Liver (tissue), 8 donors: ENCODE measurements at regions not wholly inside any gene's neighbourhood (a gene's known extent, or its start where the extent isn't known, plus 50 kb on each side); places are given as distances from the start of the nearest gene placed in this dataset.

Source experiments
- DNase-seq: peaks from one replicate; pipeline ENCODE4 v3.0.0-alpha.2; 2017; ENCODE audit warnings: low spot score
- H3K27ac ChIP-seq, 2 donors: one replicate each; pipeline ENCODE4 v1.7.0; 2013; ENCODE audit warnings: inconsistent platforms in 2 of 2, low read length in 2 of 2, control low read depth in 1 of 2, low read depth in 1 of 2, mild to moderate bottlenecking in 1 of 2
- H3K27me3 ChIP-seq, 4 donors: one replicate each; pipeline versions ENCODE4 v1.6.1 to v1.7.0; 2013; ENCODE audit warnings: low read length in 3 of 4, inconsistent platforms in 1 of 4, mild to moderate bottlenecking in 1 of 4, moderate library complexity in 1 of 4; ENCODE audit not compliant: control insufficient read depth in 4 of 4, insufficient read depth in 4 of 4
- H3K36me3 ChIP-seq, 4 donors: one replicate each; pipeline versions ENCODE4 v1.6.1 to v1.7.0; 2013; ENCODE audit warnings: low read length in 3 of 4, mild to moderate bottlenecking in 3 of 4, low read depth in 1 of 4, moderate library complexity in 1 of 4; ENCODE audit not compliant: control insufficient read depth in 4 of 4, insufficient read depth in 3 of 4
- H3K4me1 ChIP-seq, 4 donors: one replicate each; pipeline versions ENCODE4 v1.6.1 to v1.7.0; 2013; ENCODE audit warnings: low read length in 3 of 4, mild to moderate bottlenecking in 3 of 4, moderate library complexity in 1 of 4; ENCODE audit not compliant: control insufficient read depth in 4 of 4, insufficient read depth in 4 of 4
- H3K4me3 ChIP-seq, 3 donors: one replicate each; pipeline versions ENCODE4 v1.6.1 to v1.7.0; 2013; ENCODE audit warnings: low read length in 3 of 3, control low read depth in 1 of 3, low read depth in 1 of 3, mild to moderate bottlenecking in 1 of 3
- H3K9ac ChIP-seq, 2 donors: one replicate each; pipeline ENCODE4 v1.7.0; 2013; ENCODE audit warnings: low read length in 2 of 2, mild to moderate bottlenecking in 2 of 2, moderate library complexity in 2 of 2, control low read depth in 1 of 2, low read depth in 1 of 2
- H3K9me3 ChIP-seq, 4 donors: one replicate each; pipeline versions ENCODE4 v1.6.1 to v1.7.0; 2013; ENCODE audit warnings: low read length in 3 of 4; ENCODE audit not compliant: control insufficient read depth in 4 of 4
- EGR1 ChIP-seq, 2 donors: IDR thresholded peaks; 2 replicates each; pipeline ENCODE4 v1.6.1; 2016 to 2018; ENCODE audit warnings: antibody characterized with exemption in 2 of 2, low read depth in 2 of 2
- FOXA1 ChIP-seq: IDR thresholded peaks from 2 replicates; pipeline ENCODE4 v1.6.1; 2016; ENCODE audit warnings: antibody characterized with exemption
- FOXA2 ChIP-seq: IDR thresholded peaks from 2 replicates; pipeline ENCODE4 v1.6.1; 2016; ENCODE audit warnings: antibody characterized with exemption
- GABPA ChIP-seq, 2 donors: IDR thresholded peaks in 1 of 2; conservative IDR thresholded peaks in 1 of 2; 2 replicates each; pipeline ENCODE4 v1.6.1; 2016; ENCODE audit warnings: antibody characterized with exemption in 2 of 2, mild to moderate bottlenecking in 1 of 2, moderate library complexity in 1 of 2
- HNF4A ChIP-seq, 2 donors: conservative IDR thresholded peaks; 2 replicates each; pipeline ENCODE4 v1.6.1; 2016; ENCODE audit warnings: antibody characterized with exemption in 2 of 2, mild to moderate bottlenecking in 2 of 2
- HNF4G ChIP-seq: IDR thresholded peaks from 2 replicates; pipeline ENCODE4 v1.6.1; 2016; ENCODE audit warnings: antibody characterized with exemption
- JUND ChIP-seq, 2 donors: IDR thresholded peaks; 2 replicates each; pipeline ENCODE4 v1.6.1; 2016; ENCODE audit warnings: antibody characterized with exemption in 2 of 2
- NR2F2 ChIP-seq: IDR thresholded peaks from 2 replicates; pipeline ENCODE4 v1.6.1; 2016; ENCODE audit warnings: antibody characterized with exemption
- RAD21 ChIP-seq, 2 donors: IDR thresholded peaks; 2 replicates each; pipeline ENCODE4 v1.6.1; 2016; ENCODE audit warnings: antibody characterized with exemption in 2 of 2, mild to moderate bottlenecking in 2 of 2
- RXRA ChIP-seq, 2 donors: IDR thresholded peaks; 2 replicates each; pipeline ENCODE4 v1.6.1; 2017 to 2018; ENCODE audit warnings: antibody characterized with exemption in 2 of 2, mild to moderate bottlenecking in 1 of 2
- SP1 ChIP-seq: IDR thresholded peaks from 2 replicates; pipeline ENCODE4 v1.6.1; 2018; ENCODE audit warnings: antibody characterized with exemption, mild to moderate bottlenecking
- TAF1 ChIP-seq: conservative IDR thresholded peaks from 2 replicates; pipeline ENCODE4 v1.6.1; 2016; ENCODE audit warnings: antibody characterized with exemption, mild to moderate bottlenecking
- YY1 ChIP-seq: IDR thresholded peaks from 2 replicates; pipeline ENCODE4 v1.6.1; 2016; ENCODE audit warnings: antibody characterized with exemption, mild to moderate bottlenecking
- WGBS: extraction: QIAGEN DNeasy Blood & Tissue Kit; methylation state at CpG from one replicate; pipeline ENCODE4 v1.1.7; 2013; 5-methylcytosine and 5-hydroxymethylcytosine counted together
- TF ChIP-seq, protein P1 (sequence below): IDR thresholded peaks from 2 replicates; pipeline ENCODE4 v1.6.1; 2016; ENCODE audit warnings: antibody characterized with exemption
- TF ChIP-seq, protein P2 (sequence below): IDR thresholded peaks from 2 replicates; pipeline ENCODE4 v1.6.1; 2016; ENCODE audit warnings: antibody characterized with exemption, mild to moderate bottlenecking
- TF ChIP-seq, protein P3 (sequence below): IDR thresholded peaks from 2 replicates; pipeline ENCODE4 v1.6.1; 2016; ENCODE audit warnings: antibody characterized with exemption
- TF ChIP-seq, protein P4 (sequence below): fragments of 150-350 bp; IDR thresholded peaks from 2 replicates; pipeline ENCODE4 v1.5.1; 2017; ENCODE audit warnings: improper control_type of control experiment, low read depth, low read length; ENCODE audit not compliant: missing input control
- TF ChIP-seq, protein P5 (sequence below): IDR thresholded peaks from 2 replicates; pipeline ENCODE4 v1.6.1; 2016; ENCODE audit warnings: antibody characterized with exemption
- donor health status: healthy.
- donor health status: healthy.
- donor health status: healthy.
- donor health status: healthy.
- donor health status: healthy.

DNA sequence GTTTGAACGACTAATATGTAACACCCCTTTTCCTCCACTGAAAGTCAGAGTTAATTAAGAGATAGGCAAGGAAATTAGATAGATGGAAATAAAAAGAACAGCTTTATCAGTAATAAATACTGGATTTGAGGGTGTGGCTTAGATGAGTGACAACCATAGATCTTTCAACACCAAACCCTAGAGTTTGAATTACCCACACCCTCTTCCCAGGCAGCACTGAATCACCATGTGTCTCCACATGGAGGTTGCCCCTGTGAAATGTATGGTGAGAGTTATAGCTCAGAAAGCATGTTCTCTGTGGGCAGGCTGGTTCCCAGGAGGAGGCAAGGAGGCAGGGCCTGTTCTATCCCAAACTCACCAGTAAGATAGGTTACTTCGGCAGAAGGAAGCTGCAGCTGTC lies 69.7 kb downstream of the TMEM174 start:
- H3K9ac ChIP-seq: no peak overlapping the region
- H3K27me3 ChIP-seq: peaks cover 0 to 17% (median 8%) of the 10 kb centered on the region in 4 donors
- no peak overlapping the region for H3K27ac ChIP-seq
- no peak overlapping the region for H3K4me3 ChIP-seq
- H3K9me3 ChIP-seq: no peaks in the 10 kb centered on the region
- H3K36me3 ChIP-seq: no peaks in the 10 kb centered on the region
- 67% methylated on average over 2 of the region's 2 CpGs for WGBS
- no peak for DNase-seq
- no peaks in the 10 kb centered on the region for H3K4me1 ChIP-seq
- no peak for TF ChIP-seq TAF1
- TF ChIP-seq, protein P1, sequence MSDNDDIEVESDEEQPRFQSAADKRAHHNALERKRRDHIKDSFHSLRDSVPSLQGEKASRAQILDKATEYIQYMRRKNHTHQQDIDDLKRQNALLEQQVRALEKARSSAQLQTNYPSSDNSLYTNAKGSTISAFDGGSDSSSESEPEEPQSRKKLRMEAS: no peak
- TF ChIP-seq NR2F2: no peak
- TF ChIP-seq EGR1 (IDR thresholded peaks at IDR 0.05; ENCODE audit: low read depth in 2 of 2): no peak
- TF ChIP-seq FOXA2: no peak
- no peak for TF ChIP-seq RAD21 (IDR thresholded peaks at IDR 0.05)
- no peak for TF ChIP-seq JUND (IDR thresholded peaks at IDR 0.05)
- TF ChIP-seq, protein P2, sequence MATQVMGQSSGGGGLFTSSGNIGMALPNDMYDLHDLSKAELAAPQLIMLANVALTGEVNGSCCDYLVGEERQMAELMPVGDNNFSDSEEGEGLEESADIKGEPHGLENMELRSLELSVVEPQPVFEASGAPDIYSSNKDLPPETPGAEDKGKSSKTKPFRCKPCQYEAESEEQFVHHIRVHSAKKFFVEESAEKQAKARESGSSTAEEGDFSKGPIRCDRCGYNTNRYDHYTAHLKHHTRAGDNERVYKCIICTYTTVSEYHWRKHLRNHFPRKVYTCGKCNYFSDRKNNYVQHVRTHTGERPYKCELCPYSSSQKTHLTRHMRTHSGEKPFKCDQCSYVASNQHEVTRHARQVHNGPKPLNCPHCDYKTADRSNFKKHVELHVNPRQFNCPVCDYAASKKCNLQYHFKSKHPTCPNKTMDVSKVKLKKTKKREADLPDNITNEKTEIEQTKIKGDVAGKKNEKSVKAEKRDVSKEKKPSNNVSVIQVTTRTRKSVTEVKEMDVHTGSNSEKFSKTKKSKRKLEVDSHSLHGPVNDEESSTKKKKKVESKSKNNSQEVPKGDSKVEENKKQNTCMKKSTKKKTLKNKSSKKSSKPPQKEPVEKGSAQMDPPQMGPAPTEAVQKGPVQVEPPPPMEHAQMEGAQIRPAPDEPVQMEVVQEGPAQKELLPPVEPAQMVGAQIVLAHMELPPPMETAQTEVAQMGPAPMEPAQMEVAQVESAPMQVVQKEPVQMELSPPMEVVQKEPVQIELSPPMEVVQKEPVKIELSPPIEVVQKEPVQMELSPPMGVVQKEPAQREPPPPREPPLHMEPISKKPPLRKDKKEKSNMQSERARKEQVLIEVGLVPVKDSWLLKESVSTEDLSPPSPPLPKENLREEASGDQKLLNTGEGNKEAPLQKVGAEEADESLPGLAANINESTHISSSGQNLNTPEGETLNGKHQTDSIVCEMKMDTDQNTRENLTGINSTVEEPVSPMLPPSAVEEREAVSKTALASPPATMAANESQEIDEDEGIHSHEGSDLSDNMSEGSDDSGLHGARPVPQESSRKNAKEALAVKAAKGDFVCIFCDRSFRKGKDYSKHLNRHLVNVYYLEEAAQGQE: no peak
- TF ChIP-seq SP1: no peak
- TF ChIP-seq, protein P3, sequence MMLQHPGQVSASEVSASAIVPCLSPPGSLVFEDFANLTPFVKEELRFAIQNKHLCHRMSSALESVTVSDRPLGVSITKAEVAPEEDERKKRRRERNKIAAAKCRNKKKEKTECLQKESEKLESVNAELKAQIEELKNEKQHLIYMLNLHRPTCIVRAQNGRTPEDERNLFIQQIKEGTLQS: no peak

DNA sequence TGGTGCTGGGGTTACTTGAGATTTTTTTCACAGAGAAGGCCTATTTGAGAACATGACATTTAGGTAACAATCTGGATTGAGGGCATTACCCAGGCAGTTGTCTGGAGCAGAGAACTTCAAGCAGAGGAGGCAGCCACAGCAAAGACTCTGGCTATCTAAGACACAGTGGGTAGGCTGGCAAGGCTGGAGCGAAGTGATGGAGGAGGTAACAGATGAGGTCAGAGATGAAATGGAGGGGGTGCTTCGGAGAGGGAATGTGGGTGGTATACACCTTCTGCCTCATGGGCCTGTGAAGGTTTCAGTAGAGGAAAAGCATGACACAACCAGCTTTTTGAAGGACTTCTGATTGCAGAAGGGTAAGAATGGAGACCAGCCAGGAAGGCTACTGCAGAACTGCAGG lies 65.9 kb downstream of the TMEM174 start:
- H3K4me1 ChIP-seq: peaks cover 0 to 2% (median under 1%) of the 10 kb centered on the region in 4 donors
- no peaks in the 10 kb centered on the region for H3K36me3 ChIP-seq
- no peak for TF ChIP-seq HNF4G
- TF ChIP-seq, protein P4, sequence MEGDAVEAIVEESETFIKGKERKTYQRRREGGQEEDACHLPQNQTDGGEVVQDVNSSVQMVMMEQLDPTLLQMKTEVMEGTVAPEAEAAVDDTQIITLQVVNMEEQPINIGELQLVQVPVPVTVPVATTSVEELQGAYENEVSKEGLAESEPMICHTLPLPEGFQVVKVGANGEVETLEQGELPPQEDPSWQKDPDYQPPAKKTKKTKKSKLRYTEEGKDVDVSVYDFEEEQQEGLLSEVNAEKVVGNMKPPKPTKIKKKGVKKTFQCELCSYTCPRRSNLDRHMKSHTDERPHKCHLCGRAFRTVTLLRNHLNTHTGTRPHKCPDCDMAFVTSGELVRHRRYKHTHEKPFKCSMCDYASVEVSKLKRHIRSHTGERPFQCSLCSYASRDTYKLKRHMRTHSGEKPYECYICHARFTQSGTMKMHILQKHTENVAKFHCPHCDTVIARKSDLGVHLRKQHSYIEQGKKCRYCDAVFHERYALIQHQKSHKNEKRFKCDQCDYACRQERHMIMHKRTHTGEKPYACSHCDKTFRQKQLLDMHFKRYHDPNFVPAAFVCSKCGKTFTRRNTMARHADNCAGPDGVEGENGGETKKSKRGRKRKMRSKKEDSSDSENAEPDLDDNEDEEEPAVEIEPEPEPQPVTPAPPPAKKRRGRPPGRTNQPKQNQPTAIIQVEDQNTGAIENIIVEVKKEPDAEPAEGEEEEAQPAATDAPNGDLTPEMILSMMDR: no peak
- TF ChIP-seq FOXA2: no peak
- TF ChIP-seq JUND (IDR thresholded peaks at IDR 0.05): no peak
- no peak for TF ChIP-seq SP1
- TF ChIP-seq GABPA (IDR thresholded peaks at IDR 0.05 in 1 of 2, conservative IDR thresholded peaks at IDR 0.05 in 1 of 2): no peak
- no peak for TF ChIP-seq TAF1
- TF ChIP-seq, protein P3: no peak
- no peak for TF ChIP-seq RXRA (IDR thresholded peaks at IDR 0.05)
- TF ChIP-seq HNF4A (conservative IDR thresholded peaks at IDR 0.05): no peak
- TF ChIP-seq, protein P2: no peak
- TF ChIP-seq, protein P5, sequence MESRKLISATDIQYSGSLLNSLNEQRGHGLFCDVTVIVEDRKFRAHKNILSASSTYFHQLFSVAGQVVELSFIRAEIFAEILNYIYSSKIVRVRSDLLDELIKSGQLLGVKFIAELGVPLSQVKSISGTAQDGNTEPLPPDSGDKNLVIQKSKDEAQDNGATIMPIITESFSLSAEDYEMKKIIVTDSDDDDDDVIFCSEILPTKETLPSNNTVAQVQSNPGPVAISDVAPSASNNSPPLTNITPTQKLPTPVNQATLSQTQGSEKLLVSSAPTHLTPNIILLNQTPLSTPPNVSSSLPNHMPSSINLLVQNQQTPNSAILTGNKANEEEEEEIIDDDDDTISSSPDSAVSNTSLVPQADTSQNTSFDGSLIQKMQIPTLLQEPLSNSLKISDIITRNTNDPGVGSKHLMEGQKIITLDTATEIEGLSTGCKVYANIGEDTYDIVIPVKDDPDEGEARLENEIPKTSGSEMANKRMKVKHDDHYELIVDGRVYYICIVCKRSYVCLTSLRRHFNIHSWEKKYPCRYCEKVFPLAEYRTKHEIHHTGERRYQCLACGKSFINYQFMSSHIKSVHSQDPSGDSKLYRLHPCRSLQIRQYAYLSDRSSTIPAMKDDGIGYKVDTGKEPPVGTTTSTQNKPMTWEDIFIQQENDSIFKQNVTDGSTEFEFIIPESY: no peak
- no peak for TF ChIP-seq NR2F2
- no peak for TF ChIP-seq EGR1 (IDR thresholded peaks at IDR 0.05; ENCODE audit: low read depth in 2 of 2)
- no peak for TF ChIP-seq RAD21 (IDR thresholded peaks at IDR 0.05)
- TF ChIP-seq FOXA1: no peak
- TF ChIP-seq, protein P1: no peak
- no peak for TF ChIP-seq YY1
- no peak for DNase-seq
- 92% methylated on average over 2 of the region's 2 CpGs for WGBS
- H3K4me3 ChIP-seq: no peak overlapping the region
- no peaks in the 10 kb centered on the region for H3K9me3 ChIP-seq
- H3K9ac ChIP-seq: no peak overlapping the region
- peaks cover 0 to 16% (median 4%) of the 10 kb centered on the region in 4 donors for H3K27me3 ChIP-seq
- H3K27ac ChIP-seq: no peak overlapping the region
